ENCODE measurements at regions not wholly inside any gene's neighbourhood (a gene's known extent, or its start where the extent isn't known, plus 50 kb on each side); places are given as distances from the start of the nearest gene placed in this dataset.

DNA sequence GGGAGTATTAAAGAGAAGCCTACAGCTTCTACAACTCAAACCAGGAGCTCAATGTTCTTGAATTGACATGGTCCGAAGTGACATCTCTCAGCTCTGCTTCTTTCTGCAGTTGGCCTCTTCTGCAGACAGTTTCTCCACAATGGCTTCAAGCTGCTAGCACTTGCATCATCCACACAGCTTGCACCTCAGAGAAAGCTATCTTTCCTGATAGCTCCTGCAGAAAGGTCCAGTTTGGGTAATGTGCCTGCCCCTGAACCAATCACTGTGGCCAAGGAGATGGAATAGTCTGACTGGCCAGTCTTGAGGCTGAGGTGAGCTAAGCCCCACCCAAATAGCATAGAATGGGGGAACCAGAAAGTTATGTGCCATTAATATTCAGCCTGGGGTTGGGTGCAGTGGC, 95.8 kb upstream of the ABCA1 start:
- DNase-seq: no peak

DNA sequence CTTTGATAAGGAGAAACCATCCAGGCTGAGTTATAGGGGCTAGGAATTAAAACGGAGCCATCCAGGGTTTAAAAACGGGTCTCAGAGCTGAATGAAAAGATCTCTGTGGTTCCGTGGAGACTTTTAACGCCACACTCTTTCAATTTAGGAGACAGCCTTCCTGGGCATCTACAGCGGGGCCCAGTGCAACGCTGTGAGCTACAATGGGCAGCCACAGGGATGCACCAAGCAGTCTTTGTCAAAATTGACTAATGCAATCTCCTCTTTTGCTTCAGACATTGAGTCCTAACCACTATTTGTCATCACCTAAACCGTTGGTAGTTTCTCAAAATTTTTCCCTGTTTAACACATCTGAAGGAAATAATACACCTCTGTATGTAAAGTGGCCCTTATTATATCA, 96.6 kb upstream of the ABCA1 start:
- no peak for DNase-seq

DNA sequence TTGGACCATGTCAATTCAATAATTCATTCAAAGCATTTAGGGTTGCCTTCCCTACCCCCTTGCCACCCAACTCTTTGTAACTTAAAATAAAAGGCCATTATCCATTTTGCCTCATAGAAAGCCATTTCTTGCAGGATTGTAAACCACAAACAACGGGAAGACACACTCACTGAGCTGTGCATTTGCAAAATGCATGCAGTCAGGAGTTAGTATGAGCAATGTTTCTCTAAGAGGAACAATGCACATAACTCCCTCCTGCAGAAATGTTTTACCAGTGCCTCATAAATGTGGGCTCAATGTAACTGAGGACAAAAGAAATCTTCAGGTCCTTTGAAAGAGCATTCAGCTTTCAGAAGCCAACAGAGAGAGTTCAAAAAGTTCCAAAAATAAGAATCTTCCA, 98.5 kb upstream of the ABCA1 start:
- DNase-seq: no peak

DNA sequence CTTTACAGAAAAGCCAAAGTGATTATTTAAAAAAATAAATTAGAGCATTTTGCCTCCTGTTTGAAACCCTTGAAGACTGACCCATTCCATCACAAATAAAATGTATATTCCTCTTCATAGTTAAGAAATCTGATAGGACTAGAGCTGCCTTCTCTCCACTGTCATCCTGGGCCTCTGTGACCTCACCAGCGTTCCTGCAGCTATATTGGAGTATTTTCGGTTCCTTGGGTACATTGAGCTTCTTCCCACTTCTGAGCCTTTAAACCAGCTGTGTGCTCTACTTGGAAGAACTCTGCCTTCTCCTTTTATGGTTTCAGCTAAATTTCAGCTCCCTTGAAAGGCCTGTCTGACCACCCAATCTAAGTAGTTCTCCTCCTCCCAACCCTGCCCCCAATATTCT, 99.1 kb upstream of the ABCA1 start:
- no peak for DNase-seq

DNA sequence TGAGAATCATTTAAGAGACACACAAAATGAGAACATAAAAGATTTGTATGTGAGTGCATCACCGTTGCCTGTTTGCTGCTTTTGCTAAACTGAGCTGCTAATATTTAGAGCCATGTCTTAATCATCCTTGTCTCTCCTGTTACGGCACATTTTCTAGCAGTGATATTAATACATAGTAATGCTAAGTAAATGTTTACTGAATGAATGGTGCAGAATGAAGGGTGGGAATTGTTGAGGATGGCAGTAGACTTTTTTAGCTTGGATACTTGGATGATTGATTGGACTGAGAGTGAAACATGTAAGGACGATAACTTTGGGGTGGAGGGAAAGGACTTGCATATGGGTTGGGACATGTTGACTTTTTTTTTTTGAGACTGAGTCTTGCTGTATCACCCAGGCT, 102.3 kb upstream of the ABCA1 start:
- DNase-seq: no peak

DNA sequence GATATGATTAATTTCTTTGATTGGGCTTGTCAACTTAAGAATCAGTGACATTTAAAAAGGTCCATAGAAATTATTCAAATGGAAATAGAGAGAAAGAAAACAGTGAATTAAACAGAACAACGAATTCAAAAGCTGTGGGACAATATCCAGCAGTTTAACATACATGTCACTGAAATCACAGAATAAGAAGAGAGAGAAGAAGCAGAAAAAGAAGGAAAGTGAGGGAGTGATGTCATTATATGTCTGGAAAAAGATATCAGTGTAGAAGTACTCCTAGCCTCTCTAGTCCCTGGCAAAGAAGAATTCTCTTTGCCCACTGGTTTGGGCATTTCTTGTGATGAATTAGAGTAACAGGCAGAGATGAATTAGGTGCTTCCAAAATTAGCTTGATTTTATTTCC, 109.2 kb upstream of the ABCA1 start:
- DNase-seq: no peak

DNA sequence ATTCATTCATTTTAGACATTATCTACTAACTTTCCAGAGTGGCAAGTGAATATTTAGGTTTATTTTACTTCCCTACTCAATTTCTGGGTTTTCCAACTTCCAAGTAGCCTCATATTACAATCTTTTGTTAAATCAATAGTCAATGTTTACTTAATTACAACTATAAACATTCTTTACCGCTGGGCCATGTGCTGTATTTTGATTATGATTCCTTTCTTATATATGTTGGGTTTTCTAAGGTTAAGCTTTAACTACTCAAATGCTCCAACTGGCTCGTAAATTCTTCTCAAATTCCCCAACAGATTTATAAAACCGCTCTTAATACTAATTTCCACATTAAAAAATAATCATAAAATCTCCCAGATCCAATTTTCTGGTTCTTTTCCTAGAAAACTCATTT, 110.1 kb upstream of the ABCA1 start:
- DNase-seq: no peak

DNA sequence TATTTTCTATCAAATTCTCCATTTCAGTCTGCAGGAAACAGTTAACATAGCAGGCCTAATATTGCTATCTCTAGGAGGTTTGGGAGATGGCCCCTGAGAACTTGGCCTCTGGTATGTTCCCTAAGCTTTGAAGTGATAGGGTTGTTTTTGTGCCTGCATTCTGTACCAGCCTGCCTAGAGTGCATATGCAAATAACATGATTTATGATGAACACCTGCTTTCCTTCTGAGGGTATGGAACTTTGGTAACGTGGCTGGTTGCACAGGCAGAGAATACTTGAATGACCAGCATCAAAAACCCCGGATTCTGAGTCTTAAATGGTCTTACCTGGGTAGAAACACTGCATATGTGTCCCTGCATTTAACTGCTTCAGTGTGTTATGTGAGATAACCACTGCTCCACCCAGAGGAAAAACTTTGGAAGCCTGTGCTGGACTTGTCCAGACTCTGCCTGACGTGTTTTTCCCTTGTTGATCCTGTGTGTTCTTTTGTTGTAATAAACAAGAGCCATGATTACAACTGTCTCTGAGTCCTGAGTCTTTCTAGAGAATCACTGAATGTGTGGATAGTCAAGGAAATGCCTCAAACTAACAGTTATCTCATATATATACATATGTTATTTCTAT, 111.3 kb upstream of the ABCA1 start:
- DNase-seq: no peak

DNA sequence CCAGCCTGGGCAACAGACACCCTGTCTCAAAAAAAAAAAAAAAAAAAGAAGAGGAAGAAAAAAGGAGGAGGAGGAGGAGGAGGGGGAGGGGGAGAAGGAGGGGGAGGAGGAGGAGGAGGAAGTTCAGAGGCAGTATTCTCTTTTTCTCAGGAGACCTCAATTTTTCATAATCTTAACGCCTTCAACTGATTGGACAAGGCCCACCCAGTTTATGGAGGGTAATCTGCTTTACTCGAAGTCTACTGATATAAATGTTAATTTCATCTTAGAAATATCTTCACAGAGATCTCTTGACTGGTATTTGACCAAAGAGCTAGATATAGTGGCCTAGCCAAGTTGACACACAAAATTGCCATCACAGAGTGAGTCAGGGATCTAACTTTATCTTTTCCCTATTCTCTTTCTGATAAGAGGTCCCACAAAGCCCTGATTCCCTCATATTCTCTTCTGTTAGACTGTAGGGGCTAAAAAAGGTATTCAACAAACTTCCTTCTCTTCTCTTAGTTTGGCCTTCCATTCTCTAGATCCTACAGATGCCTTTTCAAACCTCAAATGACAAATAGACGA, 115.5 kb upstream of the ABCA1 start:
- no peak for DNase-seq

DNA sequence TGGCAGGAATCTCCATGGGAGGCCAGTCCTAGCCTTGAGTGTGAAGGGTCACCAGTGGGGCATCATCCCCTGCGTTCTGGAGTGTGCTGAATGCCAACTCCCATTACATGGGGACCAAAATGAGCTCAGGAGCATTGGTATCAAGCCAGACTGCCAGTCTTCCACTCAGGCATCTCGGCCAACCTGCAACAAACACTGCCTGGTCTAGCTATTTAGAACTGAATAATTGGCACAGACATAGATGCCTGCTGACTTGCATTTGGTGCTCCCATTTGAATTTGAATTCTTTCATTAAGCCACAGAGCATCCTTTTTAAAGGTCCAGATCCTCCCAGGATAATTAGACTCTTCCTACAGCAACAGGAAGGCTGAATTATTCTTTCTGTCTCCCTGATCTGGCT, 116.6 kb upstream of the ABCA1 start:
- DNase-seq: no peak

DNA sequence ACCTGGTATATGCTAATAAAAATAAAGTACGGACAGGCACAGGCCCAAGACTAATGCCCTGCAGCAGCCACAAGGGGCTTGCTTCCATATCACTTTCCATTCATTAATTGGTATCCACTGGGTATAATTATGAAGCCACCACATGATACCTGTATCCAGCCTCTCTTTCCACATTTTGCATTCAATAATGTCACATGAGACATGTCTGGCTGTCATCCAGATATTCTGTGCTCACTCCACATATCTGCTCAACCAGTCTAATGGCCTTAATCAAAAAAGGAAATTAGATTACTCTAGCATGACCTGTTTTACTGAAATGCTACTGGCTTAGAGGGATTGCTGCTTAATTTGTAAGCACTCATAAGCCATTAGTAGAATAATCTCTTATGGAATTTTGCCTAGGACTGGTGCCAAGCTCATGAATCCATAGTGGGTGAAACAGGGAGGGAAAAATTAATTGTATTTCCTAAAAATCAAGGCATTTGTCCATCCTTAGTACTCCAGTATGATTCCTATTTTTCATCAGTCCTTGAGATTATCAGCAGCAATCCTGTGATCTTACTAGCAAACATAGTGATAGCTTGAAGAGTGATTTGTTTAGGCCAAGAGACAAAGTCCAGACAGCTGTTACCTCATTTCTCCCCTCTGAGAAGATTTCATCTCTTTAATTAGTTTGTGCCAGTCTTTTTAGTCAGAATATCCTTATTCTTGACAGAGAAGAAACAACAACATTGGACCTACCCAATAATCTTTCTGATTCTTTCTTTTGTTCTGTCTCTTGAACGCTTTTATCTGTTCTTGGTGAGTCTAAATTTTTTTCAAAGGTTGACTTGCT, 119.2 kb upstream of the ABCA1 start:
- DNase-seq: no peak

DNA sequence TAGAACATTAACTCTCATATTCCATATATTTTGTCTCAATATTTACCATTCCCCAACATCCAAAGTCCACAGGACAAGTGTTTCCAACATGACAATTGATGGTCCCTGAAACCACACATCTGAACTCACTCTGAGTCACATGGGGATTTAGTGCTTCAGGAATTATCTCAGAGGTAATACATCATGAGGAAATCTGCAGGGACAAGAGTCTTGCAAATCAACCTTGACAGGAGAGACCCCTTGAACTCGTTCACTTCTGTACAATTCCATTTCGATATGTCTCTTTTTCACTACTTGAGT, 119.7 kb upstream of the ABCA1 start:
- DNase-seq: no peak

DNA sequence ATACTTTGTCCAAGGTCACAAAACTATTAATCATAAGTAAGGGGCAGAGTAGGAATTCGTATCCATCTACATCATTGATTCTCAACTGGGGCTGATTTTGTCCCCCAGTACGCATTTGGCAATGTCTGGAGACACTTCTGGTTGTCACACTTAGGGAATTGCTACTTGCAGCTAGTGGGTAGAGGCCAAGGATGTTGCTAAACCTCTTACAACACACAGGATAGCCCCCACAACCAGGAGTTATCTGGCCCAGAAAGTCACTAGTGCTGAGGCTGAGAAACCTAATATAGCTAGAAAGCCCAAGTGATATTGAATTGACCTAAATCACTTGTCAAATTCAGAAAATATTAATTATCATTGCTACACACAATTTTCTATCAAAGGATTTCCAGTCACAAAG, 120.4 kb upstream of the ABCA1 start:
- DNase-seq: no peak

DNA sequence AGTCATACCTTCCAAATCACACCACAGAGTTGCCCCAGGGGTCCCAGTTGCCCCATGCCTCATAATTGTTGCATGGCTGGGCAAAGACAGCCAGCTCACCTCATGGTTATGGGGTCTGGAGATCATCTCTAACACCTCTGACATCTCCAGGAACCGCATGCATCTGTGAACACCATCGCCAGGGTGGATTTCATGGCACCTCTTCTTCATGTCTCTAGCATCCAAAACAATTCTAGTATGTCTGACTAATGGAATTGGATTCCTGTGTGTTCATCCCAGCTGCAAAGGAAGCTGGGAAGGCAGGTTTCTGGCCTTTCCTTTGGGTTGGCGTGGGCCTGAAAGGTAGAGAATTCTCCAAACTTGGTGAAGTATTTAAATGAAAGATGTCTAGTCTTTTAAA, 122.3 kb upstream of the ABCA1 start:
- no peak for DNase-seq

DNA sequence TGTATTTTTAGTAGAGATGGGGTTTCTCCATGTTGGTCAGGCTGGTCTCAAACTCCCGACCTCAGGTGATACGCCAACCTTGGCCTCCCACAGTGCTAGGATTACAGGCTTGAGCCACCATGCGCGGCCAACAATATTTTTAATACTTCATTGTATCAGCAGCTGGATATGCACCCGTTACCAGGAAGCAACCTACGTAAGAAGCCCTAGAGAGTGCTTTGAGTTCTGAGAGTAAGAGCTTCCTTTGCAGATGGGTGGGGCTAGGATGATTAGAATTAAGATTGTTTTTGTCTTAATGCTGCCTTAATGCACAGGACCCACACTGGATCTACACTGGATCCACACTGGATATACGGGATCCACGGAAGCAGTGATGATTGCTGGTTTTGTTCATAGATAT, 123.9 kb upstream of the ABCA1 start:
- DNase-seq: no peak

DNA sequence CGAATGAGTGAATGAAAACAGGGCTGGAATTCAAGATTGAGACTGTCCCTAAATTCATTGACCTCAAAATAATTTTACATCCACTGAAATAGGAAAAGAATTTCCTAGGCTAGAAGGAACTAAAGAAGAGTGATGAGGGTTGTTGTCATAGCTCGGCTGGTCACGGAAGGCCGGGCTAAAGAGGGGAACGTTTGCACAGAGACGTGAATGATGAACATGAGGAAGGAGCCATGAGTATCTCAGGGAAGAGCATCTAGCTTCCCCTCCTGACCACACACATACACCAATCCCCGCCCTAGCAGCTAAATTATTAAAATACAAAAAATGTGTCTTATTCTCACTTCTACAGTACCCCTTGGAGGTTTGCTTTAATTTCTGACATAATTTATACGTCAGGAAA, 124.4 kb upstream of the ABCA1 start:
- DNase-seq: no peak

DNA sequence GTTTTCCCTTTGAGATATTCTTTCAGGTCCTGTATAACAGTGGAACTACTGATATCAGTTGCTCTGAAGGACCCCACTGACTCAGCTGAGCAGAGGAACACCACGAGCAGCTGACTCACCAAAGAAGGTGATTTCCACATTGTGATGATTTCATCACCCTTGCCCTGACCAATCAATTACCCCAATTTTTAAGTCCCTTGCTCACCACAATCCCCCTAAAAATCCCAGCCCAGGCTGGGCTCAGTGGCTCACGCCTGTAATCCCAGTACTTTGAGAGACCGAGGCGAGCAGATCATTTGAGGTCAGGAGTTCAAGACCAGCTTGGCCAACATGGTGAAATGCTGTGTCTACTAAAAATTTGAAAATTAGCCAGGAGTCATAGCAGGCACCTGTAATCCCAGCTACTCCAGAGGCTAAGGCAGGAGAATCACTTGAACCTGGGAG, 125.3 kb upstream of the ABCA1 start:
- no peak for DNase-seq

DNA sequence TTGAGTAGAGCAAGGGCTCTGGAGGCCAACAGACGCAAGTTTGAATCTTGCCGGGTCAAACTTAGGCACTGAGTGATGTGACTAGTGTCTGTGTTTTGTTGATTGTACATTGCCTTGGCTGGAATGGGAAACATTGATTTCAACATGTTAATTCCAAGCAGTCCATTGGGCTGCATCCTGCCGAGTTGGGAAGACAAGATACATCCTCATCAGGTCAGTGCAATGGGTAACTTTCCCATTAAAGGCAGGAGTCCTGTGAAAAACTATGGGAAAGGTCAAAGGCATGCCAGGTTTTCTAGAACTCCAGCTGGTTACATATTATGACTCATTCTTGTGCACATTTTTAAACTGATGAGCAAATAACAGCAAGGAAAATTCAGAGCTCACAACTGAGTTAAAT, 126.5 kb upstream of the ABCA1 start:
- no peak for DNase-seq

DNA sequence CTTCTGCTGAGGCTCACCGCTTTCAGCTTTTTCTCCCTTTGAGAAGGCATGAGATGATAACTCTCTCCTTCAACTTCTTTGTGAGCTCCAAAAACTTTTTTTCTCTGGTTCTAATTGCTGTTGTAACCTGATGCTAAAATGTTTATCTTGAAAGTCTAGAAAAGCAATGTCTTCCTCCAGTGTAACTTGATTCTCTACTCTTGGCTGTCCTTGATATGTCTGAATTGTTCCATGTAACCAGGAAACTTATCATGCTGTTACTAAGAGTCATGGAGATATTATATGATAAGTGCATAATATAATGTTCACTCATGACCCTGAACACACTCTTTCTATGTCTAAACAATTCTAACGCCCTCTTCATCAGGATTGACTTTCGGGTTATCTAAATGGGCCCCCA, 128.0 kb upstream of the ABCA1 start:
- no peak for DNase-seq

DNA sequence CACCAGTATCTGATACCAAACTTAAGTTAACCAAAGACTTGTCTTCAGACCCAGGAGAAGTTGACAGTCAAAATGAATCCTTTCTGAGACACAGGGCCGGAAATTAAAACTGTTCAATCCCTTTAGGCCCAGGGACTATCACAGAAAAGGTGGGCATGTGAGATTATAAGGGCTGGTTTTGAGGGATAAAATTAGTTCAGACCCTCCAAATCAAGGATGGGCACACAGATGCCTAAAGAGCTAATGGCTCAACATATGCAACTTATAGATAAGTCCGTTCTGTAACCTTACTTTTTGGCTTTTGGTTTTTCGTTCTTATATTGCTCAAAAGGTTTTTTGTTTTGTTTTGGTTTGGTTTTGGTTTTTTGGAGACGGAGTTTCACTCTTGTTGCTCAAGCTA, 129.6 kb upstream of the ABCA1 start:
- DNase-seq: no peak

DNA sequence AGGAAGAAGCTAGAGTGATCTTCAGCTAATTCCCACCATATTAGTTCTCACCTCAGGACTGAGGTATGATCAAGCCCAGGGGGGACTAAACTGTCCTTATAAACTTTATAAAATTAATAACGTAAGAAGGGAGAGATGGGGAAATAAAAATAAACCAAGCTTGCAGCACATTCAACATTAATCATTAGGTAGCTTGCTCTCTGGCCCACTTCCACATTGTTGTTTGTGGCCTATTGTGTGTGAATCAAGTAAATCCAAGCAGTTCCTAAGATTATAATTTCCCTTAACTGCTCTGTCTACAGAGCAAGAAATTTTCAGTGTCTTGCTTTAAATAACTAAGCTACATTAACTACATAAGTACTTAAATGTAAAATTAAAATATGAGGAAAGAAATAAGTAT, 131.3 kb upstream of the ABCA1 start:
- no peak for DNase-seq

DNA sequence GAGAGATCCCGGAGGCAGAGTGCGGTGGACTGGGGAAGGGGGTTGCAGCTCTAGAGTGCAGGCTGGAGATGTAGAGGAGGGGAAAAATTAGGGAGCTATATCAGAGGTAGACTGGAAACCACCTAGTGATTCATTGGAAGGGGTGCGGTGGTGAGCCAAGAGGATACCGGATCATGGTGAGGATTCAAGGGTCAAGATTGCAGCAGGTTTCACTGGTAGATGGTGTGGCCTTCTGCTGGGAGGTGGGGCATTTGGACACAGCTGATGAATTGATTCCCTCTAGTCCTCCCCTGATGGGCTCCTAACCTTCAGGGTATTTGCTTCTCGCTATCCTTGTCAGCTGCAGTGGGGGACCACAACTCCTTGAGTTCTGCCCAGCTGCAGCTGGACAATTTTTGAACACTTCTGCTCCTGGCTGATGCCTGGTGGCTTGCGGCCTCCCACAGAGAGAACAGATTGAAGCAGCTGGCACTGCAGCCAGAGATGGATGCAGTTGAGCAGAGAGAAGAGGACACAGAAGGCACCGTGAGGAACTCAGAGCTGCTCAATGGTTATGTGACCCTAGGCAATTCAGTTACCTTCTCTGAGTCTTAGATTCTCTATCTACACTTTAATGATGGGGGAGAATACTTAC, 134.4 kb upstream of the ABCA1 start:
- DNase-seq: no peak

DNA sequence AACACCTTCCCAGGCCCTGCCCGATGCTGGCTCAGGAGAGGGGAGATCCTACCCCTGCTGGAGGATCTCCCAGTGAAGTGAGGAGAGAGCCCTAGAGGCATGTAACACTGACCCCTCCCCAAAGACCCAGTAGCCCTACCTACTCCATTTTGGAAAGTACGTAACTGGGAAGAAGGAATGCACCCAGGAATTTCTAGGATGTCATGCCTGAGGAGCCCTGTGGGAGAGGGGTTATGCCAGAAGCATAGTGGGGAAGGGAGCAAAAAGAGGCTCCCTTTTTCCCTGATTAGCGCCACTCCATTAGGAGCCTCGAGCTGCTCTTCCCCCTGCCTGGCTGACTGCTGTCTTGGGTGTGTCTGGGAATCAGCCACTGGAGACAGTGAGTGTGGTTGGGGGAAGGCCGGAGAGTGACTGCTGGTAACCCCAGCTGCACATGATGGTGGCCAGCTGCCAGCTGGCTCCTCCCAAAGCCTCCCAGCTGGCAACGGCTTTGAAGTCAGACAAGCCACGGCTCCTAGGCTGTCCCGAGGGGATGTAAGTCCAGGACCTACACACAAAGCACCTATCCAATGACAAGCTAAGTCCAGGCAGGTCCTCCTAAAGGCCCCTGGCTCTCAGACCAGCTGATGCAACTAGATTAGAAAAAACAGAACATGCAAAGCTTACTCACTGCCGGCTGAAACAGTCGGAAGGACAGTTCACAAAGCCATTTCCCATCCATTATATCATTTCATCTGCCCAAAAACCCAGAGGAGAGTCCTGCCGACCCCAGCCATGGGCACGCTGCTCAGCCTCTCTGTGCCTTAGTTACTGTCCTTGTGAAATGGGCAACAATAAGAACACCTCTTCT, 136.5 kb upstream of the ABCA1 start:
- peak; percentile 83 for DNase-seq

Measured in NCI-H748 treated with DMSO at 0.1 percent for 48 hours (cell line).